Hypothalamus (tissue), 51 donors: ENCODE measurements at regions not wholly inside any gene's neighbourhood (a gene's known extent, or its start where the extent isn't known, plus 50 kb on each side); places are given as distances from the start of the nearest gene placed in this dataset.
A peak's percentile ranks its signal among the peaks of the same experiment; 100 is the strongest.
"Not testable (repeated sequence)": the region's sequence is repeated elsewhere in the genome, so short reads cannot be mapped to it uniquely, and the experiment has no call there.

ENCODE experiments used
- DNase-seq, 51 donors: peaks; one replicate each; lab custom pipeline; 2025; lab: John Stamatoyannopoulos, UW

DNA sequence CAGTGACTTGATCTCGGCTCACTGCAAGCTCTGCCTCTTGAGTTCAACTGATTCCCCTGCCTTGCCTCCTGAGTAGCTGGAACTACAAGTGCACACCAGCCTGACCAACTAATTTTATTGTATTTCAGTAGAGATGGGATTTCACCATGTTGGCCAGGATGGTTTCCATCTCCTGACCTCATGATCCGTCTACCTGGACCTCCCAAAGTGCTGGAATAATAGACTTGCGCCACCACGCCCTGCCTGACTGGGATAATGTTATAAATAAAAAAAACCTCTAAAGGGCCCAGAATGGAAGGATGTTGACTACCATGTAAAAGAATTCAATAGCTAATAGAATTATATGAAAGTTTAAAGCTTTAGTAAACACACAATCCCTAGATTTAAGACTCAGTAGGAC lies 91.9 kb downstream of the TSPY10 start:
- no peak for DNase-seq

- peak in 1 of 51 donors; percentile 0 for DNase-seq
Measured at GRCh38 chrY:9623196-9623595, 95.5 kb downstream of the TSPY10 start.

DNA sequence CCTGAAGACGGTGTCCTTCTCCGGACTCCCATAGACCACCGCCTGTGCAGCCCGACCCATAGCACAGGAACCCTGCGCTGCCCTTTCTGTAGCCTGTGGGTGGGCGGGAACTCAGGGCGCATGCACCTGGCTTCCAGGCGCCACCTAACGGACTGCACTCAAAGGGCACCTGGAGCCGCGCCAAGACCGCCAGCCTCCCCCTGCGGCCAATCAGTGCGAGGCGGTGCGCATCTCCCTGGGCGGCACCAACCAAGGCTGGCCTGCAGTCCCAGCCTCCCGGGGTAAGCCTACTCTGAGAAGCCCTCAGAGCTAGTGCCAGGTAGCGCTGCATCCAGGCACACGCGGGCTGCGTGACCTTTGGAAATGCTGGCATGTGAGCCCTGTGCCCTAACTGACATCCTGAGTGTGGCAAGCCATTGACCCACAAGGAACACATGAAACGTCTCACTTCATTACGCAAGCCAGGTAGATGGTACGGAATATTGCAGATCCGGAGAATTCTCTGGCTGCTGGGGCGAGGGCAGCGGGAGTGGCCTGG lies 113.0 kb downstream of the TSPY10 start:
- DNase-seq, result not testable (repeated sequence)

DNA sequence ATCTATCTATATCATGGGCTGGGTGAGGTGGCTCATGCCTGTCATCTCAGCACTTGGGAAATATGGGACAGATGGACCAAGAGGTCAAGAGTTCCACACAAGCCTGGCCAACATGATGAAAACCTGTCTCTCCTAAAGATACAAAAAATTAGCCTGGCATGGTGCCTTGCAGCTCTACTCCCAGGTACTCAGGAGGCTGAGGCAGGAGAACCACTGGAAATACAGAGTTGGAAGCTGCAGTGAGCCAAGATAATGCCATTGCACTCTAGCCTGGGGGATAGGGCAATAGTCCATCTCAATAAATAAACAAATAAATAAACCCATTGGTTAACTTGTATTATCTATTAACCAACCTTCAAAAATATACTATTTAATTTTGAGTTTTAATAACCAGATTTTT lies 138.5 kb downstream of the TSPY10 start:
- not testable (repeated sequence) for DNase-seq

DNA sequence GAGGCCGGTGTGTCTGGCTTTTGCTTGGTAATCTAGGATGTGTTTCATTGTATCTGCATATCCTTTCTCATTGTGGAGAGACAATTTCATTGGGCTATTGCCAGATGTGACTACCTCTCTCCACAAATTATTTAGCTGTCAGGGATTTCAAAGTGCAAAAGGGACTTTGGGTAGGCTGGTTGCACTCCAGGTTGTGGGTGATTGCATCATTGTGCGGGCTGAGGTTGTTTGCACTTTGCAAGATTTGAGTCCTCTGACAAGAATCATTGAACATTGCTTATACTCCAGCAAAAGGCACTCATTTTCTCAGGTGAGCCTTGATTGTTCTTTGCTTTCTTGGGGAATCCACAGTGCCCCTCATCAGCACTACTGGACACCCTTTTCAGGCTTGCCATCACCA lies 164.8 kb downstream of the TSPY10 start:
- not testable (repeated sequence) for DNase-seq

- DNase-seq, result not testable (repeated sequence)
Measured at GRCh38 chrY:9716932-9717331, 189.3 kb downstream of the TSPY10 start.

DNA sequence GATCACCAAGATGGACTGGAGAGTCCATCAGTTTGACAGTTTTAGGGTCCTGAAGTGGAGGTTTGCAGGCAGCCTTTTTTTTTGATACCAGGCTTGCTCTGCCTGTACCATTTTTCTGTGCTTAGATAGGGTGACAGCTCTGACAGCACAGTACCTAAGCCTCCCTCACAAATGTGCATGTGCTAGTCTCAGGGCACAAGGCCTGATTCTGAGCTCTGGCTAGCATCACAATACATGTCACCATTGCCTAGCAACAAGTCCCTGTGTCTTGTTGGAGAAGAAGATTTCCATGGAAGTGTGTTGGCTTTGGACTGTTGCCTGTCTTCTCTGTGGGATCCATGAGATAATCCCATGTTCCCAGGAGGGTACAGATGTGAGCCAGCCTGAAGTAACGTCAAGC lies 191.1 kb downstream of the TSPY10 start:
- DNase-seq, result not testable (repeated sequence)

DNA sequence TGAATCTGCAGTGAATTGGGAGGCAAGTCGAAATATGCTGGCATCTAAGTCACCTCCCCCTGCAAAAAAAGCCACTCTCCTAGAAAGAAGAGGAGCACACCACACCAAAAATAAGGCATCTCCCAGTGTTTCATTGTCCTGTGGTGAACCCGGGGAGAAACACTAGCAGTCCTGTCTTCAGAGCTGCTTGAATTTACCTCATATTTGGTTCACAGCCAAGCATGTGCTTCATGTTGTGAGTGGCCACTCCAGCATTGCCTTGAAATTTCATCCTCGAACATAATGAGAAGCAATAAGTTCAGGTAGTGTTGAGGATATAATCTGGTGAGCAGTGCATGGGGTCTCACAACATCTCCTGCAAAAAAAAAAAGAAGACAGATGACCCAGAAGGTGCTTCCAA lies 191.9 kb downstream of the TSPY10 start:
- not testable (repeated sequence) for DNase-seq

- DNase-seq, result not testable (repeated sequence)
Measured at GRCh38 chrY:9737626-9738025, 209.9 kb downstream of the TSPY10 start.

- DNase-seq, result not testable (repeated sequence)
Measured at GRCh38 chrY:9755975-9756374, 228.3 kb downstream of the TSPY10 start.

DNA sequence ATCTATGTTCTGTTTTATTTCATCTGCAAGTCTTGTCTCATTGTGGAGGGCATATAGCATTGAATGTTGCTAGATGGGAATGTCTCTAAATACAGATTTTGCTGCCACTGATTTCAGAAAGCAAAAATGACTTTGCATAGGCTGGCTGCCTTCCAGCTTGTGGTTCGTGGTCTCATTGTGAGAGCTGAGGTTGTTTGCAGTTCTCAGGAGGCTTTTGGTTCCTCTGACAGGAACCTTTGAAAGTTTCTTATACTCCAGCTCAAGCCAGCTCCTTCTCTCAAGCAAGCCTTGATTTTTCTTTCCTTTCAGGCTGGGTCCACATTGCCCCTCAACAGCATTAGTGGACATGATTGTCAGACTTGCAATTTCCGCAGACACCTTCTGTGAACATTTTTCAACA lies 229.8 kb downstream of the TSPY10 start:
- not testable (repeated sequence) for DNase-seq

- DNase-seq, result not testable (repeated sequence)
Measured at GRCh38 chrY:9762443-9762842, 234.8 kb downstream of the TSPY10 start.

GRCh38 chrY:9769312-9769711 lies 241.6 kb downstream of the TSPY10 start:
- not testable (repeated sequence) for DNase-seq

- not testable (repeated sequence) for DNase-seq
Measured at GRCh38 chrY:9771086-9771485, 243.4 kb downstream of the TSPY10 start.

- not testable (repeated sequence) for DNase-seq
Measured at GRCh38 chrY:9772120-9772519, 244.4 kb downstream of the TSPY10 start.

- DNase-seq, result not testable (repeated sequence)
Measured at GRCh38 chrY:9774765-9775164, 247.1 kb downstream of the TSPY10 start.

DNA sequence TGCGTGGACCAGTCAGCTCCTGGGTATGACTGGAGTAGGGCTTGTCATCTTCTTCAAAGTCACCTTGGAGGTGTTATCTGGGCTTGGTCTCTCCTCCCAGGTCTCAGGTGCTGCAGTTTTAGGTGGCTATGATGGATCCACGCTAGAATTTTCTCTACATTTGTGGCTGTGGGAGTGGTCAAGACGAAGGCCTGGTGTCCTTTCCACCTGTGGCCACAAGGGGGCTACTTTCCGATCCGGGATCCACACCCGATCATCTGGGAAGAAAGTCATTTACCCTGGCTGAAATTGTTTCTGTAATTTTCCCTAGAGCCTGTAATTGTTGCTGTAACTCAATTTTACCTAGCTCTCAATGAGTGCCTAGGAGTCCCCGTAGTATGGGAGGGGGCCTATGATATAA lies 248.0 kb downstream of the TSPY10 start:
- not testable (repeated sequence) for DNase-seq

- not testable (repeated sequence) for DNase-seq
Measured at GRCh38 chrY:9781548-9781947, 253.9 kb downstream of the TSPY10 start.

- not testable (repeated sequence) for DNase-seq
Measured at GRCh38 chrY:9797881-9798280, 270.2 kb downstream of the TSPY10 start.

DNA sequence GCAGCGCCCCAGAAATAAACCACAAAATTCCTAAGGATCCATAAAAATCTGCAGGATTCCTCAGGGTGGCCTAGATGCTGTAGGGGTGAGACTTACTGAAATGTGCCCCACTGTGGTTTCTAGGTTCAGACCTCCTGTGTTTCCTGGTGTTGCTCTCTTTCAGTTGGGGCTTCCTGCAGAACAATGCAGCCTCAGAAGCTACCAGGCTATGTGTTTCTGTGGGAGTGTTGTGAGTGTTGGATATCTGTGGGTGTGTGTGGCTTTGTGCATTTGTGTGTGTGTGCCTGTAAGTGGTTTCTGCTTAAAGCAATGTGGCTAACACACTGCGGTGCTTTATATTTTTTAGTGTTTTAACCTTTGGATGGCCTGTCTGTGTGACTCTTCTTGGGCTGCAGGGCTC lies 277.6 kb downstream of the TSPY10 start:
- DNase-seq, result no peak
